ENCODE measurements at regions not wholly inside any gene's neighbourhood (a gene's known extent, or its start where the extent isn't known, plus 50 kb on each side); places are given as distances from the start of the nearest gene placed in this dataset.

DNA sequence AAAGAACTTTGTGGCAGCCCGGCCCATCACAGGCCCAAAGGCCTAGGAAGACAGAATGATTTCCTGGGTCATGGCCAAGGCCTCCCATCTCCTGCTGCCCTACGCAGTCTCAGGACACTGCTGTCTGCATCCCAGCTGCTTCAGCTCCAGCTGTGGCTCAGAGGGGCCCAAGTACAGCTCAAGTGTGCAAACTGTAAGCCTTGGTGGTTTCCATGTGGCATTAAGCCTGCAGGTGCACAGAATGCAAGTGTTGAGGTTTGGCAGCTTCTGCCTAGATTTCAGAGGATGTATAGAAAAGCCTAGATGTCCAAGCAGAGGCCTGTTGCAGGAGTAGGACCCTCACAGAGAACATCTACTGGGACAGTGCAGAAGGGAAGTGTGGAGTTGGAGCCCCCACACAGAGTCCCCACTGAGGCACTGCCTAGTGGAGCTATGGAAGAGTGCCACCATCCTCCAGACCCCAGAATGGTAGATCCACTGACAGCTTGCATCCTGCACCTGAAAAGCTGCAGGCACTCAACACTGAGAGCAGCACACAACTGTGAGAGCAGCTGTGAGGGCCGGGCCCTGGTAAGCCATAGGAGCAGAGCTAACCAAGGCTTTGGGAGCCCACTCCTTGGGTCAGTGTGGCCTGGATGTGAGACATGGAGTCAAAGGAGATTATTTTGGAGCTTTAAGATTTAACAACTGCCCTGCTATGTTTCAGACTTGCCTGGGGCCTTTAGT, 208.2 kb upstream of the CMC1 start:
- TF ChIP-seq EED (CRISPR knock-in tag; IDR thresholded peaks at IDR 0.05) (no peak), RBFOX2 (IDR thresholded peaks at IDR 0.05; ENCODE audit: low read depth, low read length) (no peak), KLF16 (CRISPR knock-in tag; IDR thresholded peaks at IDR 0.05) (no peak), CHD4 (IDR thresholded peaks at IDR 0.05; ENCODE audit: borderline replicate concordance, low read length) (no peak), SMC3 (IDR thresholded peaks at IDR 0.05; ENCODE audit: low read length) (no peak), RAD21 (CRISPR knock-in tag; IDR thresholded peaks at IDR 0.05) (no peak), KAT7 (CRISPR knock-in tag; IDR thresholded peaks at IDR 0.05; ENCODE audit: borderline replicate concordance) (no peak), ZIK1 (CRISPR knock-in tag; IDR thresholded peaks at IDR 0.05; ENCODE audit: borderline replicate concordance, low read depth) (no peak), ZNF354B (CRISPR knock-in tag; IDR thresholded peaks at IDR 0.05) (no peak), PCBP1 (IDR thresholded peaks at IDR 0.05; ENCODE audit: borderline replicate concordance, low read depth, low read length) (no peak), ELF3 (CRISPR knock-in tag; IDR thresholded peaks at IDR 0.05) (no peak)
- TF ChIP-seq, protein P1, sequence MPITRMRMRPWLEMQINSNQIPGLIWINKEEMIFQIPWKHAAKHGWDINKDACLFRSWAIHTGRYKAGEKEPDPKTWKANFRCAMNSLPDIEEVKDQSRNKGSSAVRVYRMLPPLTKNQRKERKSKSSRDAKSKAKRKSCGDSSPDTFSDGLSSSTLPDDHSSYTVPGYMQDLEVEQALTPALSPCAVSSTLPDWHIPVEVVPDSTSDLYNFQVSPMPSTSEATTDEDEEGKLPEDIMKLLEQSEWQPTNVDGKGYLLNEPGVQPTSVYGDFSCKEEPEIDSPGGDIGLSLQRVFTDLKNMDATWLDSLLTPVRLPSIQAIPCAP (CRISPR knock-in tag; IDR thresholded peaks at IDR 0.05; ENCODE audit: low read depth): no peak
- TF ChIP-seq, protein P2, sequence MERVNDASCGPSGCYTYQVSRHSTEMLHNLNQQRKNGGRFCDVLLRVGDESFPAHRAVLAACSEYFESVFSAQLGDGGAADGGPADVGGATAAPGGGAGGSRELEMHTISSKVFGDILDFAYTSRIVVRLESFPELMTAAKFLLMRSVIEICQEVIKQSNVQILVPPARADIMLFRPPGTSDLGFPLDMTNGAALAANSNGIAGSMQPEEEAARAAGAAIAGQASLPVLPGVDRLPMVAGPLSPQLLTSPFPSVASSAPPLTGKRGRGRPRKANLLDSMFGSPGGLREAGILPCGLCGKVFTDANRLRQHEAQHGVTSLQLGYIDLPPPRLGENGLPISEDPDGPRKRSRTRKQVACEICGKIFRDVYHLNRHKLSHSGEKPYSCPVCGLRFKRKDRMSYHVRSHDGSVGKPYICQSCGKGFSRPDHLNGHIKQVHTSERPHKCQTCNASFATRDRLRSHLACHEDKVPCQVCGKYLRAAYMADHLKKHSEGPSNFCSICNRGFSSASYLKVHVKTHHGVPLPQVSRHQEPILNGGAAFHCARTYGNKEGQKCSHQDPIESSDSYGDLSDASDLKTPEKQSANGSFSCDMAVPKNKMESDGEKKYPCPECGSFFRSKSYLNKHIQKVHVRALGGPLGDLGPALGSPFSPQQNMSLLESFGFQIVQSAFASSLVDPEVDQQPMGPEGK (CRISPR knock-in tag; IDR thresholded peaks at IDR 0.05): no peak
- TF ChIP-seq, protein P3, sequence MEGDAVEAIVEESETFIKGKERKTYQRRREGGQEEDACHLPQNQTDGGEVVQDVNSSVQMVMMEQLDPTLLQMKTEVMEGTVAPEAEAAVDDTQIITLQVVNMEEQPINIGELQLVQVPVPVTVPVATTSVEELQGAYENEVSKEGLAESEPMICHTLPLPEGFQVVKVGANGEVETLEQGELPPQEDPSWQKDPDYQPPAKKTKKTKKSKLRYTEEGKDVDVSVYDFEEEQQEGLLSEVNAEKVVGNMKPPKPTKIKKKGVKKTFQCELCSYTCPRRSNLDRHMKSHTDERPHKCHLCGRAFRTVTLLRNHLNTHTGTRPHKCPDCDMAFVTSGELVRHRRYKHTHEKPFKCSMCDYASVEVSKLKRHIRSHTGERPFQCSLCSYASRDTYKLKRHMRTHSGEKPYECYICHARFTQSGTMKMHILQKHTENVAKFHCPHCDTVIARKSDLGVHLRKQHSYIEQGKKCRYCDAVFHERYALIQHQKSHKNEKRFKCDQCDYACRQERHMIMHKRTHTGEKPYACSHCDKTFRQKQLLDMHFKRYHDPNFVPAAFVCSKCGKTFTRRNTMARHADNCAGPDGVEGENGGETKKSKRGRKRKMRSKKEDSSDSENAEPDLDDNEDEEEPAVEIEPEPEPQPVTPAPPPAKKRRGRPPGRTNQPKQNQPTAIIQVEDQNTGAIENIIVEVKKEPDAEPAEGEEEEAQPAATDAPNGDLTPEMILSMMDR (CRISPR knock-in tag; IDR thresholded peaks at IDR 0.05): no peak

All from HepG2 (cell line).